OCI-M1 (cell line): ENCODE measurements at regions not wholly inside any gene's neighbourhood (a gene's known extent, or its start where the extent isn't known, plus 50 kb on each side); places are given as distances from the start of the nearest gene placed in this dataset.

Experiments used
- DNase-seq: peaks from one replicate; lab custom pipeline; 2025; lab: John Stamatoyannopoulos, UW

DNA sequence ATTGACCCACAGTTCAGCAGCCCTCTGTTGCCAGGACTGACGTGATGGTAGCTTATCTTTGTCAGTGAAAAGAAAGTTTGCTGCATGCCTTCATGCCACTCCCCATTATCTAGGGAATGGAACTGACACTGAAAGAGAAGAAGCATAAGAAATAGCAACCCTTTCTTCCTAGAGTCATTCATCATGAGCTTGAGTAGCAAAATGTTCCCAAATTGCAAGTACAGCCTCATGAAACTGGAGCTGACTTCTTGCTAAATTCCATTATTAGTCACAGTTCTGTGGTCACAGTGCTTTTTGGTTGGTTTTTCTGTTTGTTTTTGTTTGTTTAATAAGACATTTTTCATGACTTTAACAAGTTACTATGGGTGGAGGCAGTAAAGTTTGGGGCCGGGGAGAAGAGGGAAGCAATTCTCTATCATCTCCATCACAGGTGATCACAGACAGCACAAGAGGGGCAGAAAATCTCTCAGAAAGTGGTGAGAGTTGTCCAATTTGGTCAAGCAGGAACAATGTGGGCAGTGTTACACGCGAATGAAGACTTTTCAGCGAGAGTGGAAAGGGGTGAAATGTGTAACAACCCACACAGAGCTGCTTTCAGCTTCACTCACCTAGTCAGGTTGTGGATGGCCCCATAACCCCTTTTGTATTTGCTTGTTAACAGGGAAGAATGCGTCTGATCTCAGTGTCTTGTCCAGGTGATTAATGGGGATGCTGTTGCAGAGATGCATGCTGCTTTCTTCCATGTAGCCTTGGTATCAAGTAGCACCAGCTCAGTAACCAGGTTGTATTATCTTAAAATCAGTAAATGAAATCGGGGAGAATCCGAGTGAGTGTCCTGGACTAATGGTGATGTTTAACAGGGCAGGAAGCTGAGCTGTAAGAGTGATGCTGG, 440.4 kb downstream of the DMRT2 start:
- DNase-seq, result no peak

DNA sequence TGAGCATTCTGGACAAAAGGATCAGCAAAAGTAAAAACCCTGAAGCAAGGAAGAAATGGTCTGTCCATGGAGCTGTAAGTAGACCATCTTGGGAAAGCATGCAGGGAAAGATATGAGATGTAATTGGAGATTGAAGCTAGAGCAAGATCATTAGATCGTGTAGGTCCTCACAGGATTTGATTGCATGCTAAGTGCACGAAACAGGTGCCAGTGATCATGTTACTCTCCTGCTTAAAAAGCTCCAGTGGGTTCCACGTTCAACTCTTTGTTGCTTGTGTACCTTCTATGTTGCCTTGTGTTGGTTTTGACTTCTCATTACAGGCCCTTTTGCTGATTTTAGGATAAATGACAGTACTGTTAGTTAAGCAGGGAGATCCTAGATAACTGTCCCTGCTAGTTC, 442.0 kb downstream of the DMRT2 start:
- DNase-seq, result no peak

DNA sequence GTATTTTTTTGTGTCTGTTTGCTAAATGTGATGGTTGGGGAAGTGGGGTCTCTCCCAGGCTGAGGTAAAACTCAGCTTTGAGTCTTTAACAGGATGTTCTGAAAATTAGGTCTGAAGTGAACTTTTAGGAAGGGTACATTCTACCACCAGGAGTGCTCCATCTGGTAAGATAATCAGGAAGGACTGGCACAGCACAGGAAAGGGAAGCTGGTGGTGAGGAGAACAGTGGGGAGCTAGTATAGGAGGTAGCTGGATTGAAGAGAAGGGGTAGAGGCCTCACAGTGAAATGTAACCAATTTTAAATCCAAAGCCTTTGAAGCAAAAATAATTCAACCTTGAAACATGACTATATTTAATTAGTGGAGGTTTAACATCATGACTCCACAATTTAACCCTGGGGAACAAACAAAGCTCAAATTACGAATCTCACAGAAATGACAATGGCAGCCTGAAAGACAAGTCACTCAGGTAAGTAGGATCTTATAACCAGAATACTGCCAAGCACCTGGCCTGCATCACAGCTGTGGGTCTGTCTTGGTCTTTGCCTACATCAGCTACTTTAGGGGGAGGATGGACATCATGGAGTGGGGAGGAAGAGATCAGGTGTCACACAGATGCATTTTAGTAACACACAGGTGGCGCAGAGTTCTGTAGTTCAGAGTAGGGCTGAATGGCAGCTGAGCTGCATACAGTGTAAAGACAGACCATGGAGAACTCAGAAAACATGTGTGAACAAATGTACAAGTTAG, 445.3 kb downstream of the DMRT2 start:
- no peak for DNase-seq

DNA sequence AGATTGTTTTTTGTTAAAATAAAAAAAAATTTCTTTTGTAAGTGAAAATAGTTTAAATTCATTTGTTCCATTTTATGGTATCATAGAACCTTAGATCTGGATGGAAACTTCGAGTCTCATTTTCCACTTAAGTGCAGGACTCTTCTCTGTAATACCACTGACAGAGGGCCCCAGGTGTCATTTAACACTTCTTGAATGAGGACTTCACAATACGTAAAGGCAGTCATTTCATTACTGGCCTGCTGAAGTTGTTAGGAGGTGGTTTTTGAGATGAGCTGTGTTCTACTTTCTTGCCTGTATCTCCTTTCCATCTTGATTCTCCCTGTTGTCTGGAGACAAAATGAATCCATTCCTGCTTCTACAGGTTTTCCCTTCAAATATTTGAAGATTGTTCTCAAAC, 455.3 kb downstream of the DMRT2 start:
- no peak for DNase-seq

DNA sequence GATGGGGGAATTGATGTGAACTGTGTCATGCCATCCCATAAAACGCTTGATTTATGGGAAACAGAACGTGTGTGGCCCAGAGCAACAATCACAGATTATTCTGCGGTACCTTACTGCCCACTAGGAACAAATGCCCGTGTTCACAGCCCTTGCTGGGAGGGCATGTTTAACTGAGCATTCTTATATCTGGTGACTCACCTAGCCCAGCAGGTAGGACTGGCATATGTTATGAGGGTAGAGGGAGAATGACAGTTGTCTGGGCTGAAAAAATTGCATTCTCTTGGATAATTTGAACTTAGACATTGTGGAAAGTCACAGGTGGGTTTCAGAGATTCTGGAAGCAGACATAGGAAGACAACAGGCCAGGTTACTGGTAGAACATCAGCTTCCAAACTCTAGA, 460.6 kb downstream of the DMRT2 start:
- no peak for DNase-seq

DNA sequence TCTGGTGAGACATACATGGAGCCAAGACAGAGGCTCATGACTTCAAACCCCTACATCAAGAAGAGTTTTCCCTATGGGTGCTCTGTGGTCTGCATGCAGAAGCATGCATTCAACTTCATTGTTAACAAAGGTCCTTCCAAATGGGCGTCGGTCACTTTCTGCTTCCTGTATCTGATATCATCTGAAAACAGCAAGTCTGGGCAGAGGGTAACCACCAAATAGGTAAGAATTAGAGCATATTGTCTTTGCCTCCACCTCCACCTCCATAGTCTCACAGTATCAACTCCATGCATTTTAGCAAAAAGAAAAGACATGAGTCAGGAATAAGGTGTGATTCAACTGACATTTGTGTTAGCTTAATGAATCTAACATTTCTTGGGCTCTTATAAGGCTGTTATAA, 462.9 kb downstream of the DMRT2 start:
- no peak for DNase-seq

DNA sequence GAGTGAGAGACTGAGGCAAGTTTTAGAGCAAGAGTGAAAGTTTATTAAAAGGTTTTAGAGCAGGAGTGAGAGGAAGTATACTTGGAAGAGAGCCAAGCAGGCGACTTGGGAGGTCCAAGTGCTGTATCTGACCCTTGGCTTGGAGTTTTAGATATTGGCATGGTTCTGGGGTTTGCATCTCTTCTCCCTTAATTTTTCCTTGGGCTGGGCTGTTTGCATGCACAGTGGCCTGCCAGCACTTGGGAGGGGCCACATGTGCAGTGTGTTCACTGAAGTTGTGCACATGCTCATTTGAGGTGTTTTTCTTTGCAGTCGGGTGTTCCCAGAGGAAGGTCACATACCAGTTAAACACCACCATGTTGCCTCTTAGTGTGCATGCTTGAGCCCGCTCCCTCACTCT, 464.1 kb downstream of the DMRT2 start:
- no peak for DNase-seq

DNA sequence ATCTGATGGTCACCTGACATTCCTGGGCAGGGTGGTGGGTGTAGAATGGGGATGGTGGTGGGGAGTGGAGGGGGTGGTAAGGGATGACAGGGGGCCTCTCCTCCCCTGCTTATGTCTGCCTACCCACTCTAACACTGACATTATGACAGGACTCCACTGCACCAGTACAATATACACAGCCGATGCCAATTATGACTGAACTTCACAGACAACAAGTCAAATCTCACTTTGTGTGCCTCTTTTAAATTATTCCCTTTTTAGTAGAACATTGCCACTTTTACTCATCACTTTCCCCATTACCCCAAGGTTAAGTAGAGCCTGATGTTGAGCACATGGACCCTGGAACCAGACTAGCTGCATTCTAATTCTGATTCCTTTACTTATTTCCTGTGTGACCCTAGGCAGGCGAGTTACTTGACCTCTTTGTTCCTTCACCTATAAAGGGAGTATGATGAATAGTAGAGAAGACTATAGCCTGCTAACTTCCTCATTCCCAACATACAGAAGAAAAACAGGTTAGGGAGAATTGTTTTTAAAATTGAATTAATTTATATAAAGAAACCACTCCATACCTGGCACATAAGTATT, 464.7 kb downstream of the DMRT2 start:
- DNase-seq, result no peak

DNA sequence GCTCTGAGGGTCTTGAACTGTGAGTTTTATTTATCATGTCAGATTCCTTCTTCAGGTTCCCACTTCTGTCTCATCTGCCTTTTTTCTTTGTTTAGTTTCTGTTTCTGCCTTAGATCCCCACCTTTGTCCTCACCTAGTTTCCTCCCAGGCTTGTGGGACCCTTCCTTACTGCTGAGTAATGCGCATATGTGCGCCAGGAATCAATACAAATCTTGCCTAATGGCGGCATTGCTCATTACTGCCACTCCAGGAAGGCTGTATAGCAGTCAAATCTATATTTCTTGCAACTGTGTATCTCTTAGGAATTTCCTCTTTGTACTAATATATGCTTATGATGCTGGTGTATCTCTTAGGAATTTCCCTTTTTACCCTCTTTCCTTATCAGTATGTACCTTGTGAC, 465.4 kb downstream of the DMRT2 start:
- no peak for DNase-seq

DNA sequence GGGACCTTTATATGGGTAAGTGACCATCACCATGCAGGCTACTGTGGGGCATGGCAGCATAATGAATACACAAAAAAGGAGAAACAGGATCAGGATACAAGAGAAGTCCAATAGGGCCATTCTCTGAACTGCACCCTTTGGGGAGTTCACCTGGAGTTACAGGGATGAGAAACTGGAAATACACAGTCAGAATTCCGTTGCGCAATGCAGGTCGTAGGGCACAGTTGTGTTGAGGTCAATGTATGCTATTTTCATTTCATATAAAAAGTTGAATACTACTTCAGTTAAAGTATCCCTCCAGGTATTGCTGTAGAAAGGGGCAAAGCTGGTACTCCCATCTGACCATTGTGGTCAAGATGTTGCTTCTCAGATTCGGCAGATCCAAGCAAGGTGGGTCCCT, 471.4 kb downstream of the DMRT2 start:
- DNase-seq, result no peak

DNA sequence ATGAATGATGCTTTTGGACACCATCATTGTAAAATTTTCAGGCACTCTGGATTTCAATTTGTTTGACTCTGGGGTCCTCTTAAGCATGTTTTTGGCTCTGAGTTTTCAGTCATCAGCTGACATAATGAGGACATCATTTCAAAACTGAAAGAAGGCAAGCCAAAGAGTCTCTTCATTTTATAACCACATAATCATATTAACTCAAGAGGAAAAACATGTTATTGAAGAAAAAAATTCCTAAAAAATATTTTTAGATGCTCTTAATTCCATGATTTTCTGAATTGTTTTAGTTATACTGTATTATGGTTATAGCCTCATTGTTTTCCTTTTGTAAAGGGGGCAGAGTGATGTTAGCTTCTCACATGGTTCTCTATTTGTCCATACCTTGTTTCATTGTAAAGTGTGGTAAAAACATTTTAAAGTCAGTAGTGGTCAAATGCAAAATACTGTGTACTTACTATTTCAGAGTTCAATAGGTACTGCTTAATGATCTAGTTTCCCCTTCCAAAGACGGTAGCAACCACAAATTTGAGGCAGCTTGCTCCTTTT, 472.1 kb downstream of the DMRT2 start:
- no peak for DNase-seq

DNA sequence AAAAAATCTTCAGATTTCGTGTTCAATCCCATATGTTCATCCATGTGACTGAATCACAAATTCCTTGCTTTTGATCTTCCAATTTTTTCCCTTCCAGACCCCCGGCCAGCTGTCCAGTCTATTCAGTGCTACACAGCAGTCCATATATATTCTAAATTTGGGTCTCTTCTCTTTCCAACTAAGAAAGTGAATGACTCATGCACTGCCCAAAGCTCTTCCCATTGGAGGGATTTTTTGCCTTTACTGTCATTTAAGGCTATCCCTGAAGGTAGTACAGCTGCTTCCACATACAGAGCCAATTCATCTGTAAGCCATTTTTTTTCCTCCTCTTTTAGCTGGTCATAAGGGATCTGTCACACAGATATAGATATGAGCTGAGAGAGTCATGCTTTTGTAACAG, 478.3 kb downstream of the DMRT2 start:
- DNase-seq, result no peak

DNA sequence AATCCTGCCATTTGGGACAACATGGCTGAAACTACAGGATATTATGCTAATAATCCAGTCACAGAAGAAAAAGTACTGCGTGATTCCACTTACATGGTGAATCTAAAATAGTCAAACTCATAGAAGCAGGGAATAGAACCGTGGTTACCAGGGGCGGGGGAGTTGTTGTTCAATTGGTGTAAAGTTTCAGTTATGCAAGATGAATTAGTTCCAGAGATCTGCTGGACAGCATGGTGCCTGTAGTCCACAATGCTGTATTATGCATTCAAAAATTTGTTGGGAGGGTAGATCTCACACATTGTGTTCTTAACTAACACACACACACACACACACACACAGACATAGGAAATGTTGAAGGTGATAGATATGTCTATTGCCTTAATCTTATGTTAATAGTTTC, 480.5 kb downstream of the DMRT2 start:
- no peak for DNase-seq

DNA sequence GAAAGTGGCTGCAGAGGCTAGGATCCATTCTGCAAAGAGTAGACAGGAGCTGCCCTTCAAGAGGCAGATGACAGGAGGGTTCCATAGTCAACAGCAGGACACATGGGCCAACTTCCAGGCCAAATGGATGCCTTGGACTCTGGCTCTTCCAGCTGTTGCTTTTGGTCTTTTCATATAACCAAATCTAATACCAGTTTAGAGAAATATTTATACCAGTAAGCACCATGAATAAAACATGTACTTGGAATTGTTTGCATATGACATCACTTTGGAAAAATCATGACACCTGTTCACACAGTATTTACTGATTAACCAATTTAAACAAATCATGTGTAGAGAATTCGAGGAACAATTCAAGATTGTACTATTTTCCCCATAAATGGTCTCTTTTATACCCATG, 481.3 kb downstream of the DMRT2 start:
- no peak for DNase-seq

DNA sequence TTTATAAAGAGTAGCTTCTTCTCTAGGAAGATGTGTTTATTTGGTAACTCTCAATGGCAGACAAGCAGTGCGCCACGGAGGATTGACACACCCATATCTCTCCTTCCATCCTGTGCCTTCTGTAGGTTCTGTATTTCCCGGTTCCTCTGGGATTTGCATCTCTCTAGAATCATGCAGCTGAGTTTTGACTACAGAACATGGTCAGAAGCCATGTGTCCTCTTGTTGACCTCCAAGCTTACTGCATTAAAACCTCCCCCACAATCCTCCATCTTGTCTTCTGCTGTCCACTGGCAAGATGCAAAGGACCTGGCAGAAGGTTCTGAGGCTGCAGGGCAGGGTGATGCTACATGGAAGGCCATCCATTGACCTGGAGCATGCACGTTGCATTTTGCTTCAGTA, 482.0 kb downstream of the DMRT2 start:
- DNase-seq, result no peak

DNA sequence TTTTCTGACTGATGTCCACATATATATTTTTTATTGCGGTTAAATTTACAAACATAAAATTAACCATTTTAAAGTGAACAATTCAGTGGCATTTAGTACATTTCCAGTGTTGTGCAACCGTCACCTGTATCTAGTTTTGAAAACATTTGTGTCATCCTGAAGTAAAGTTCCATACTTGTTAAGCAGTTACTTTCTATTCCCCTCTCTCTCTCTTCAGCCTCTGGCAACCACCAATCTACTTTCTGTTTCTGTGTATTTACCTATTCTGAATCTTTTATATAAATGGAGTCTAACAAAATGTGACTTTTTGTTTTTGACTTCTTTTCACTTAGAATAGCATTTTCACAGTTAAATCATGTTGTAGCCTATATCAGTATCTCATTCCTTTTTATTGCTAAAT, 480.1 kb upstream of the SMARCA2 start:
- no peak for DNase-seq

DNA sequence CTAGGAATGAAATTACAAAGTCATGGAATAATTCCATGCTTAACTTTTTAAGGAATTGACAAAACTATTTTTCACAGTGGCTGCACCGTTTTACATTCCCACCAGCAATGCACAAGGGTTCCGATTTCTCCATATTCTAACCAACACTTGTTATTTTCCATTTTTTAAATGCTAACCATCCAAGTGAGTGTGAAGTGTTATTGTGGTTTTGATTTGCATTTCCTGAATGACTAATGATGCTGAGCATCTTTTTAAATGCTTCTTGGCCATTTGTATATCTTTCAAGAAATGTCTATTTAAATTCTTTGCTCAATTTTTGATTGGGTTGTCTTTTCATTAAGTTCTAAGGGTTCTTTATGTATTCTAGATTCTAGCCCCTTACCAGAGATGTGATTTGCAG, 479.5 kb upstream of the SMARCA2 start:
- no peak for DNase-seq

DNA sequence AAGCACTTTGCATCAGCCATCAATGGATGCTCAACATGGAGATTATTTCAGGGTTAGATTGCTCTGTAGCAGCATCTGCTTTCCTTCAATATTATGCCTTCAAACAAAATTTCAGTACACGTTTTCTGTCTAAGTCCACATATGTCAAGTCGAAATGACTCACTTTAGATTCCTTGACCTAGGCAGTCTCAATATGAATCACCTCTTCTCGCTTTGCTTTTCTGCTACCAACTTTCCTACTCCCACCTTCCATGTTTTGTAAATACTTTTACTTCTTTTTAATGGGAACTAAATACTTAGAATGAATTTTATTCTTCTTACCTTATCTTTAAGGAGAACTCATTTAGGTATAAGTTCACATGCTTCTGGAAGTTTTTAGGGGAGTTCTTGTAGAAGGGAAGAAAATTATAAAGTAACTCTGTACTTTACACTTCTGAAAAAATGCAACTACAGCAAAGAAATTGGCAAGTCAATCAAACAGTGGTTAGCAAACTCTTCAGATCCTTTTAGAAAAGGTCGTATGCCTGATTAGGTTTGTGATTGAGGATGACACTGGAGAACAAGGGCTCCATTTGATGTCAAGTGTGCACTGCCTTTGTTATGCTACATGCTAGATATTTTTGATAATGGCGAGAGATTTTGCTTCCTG, 478.5 kb upstream of the SMARCA2 start:
- DNase-seq, result no peak

DNA sequence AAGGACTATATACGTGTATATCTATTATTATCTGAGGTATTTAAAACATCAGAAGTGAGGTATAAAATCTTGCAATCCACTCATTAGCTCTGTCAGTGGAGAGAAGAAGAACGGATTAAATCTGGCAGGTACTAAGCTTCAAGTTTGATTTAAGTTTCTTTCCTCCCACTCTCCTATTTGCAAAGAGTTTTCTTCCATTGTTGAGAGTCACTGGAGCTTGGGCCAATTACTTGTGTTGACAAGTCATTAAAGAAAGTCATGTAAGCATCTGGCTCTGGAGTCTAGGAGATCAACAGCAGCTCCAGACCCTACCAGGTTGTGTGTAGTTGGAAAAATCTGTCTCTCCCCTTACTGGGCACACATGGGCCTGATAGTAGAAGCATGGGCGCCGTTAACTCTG, 476.8 kb upstream of the SMARCA2 start:
- no peak for DNase-seq

DNA sequence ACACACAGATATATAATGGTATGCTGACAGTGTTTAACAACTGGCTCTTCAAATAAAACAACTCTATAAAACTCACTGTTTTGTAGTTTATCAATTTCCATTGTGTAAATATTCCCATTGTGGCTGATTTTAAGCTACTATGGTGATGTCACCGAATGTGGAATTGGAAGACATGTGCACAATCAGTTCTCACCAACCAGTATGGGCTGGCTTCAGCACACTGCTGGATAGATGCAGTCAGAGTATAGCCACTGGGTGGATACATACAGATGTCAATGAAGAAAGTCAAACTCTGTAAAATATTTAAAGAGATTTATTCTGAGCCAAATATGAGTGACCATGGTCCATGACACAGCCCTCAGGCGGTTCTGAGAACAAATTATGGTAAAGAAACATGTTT, 475.9 kb upstream of the SMARCA2 start:
- DNase-seq, result no peak

DNA sequence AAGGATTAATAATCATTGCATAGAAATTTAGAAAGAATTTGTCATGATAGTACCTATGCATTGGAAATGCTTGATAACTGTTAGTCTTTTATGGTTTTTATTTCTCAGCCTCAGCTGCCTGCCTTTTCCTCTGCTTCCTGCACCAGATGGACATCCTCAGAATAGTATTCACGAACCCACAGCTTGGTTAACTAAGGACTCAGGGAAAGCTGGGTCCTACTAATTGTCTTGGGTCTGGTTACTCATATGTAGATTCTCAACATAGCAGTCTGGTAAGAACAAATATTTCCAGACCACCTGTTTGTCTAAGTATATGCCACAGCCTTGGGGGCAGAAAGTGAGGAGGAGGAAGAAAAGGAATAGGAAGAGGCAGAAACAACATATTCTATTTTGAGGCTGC, 464.5 kb upstream of the SMARCA2 start:
- no peak for DNase-seq
